GM12874 (cell line): ENCODE measurements at regions not wholly inside any gene's neighbourhood (a gene's known extent, or its start where the extent isn't known, plus 50 kb on each side); places are given as distances from the start of the nearest gene placed in this dataset.

Source experiments
- CTCF ChIP-seq: IDR thresholded peaks from 2 replicates; pipeline ENCODE4 v1.5.1; 2011; ENCODE audit warnings: low read depth, mild to moderate bottlenecking, control low read depth, low read length, moderate library complexity; ENCODE audit not compliant: insufficient read depth

GRCh38 chr13:66048888-66049287, 1181.2 kb downstream of the PCDH9 start:
- TF ChIP-seq CTCF = no peak

DNA sequence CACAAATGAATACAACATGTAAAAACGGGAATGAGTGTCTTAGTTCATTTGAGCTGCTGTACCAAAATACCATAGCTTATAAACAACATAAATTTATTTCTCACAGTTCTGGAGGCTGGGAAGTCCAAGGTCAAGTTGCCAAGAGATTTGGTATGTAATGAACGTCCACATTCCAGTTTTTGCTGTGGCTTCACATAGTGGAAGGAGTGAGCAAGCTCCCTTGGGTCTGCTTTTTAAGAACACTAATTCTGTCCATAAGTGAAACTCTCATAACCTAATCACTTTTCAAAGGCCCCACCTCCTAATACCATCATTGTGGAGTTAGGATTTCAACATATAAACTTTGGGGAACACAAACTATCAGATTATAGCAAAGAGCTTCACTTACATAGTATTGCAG, 1189.6 kb downstream of the PCDH9 start:
- TF ChIP-seq CTCF = no peak

GRCh38 chr13:66037096-66037495, 1193.0 kb downstream of the PCDH9 start:
- TF ChIP-seq CTCF = no peak

DNA sequence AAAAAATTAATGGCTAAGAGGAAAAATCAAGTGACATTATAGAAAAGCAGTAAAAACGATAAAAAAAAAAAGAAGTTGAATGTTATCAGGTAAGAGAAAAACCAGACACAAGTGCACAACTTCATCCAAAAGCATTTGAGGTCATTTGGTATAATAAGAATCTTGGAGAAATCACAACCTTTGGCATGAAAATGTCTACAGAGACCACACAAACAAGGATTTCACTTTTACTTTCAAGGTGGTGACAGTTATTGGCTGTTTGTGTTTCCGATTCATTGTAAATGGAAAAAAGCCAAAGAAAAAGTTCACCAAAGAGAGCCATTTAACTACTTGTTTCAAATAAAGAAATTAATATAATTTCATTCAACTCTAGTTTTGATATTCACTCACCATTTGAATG, 1193.5 kb downstream of the PCDH9 start:
- no peak for TF ChIP-seq CTCF

DNA sequence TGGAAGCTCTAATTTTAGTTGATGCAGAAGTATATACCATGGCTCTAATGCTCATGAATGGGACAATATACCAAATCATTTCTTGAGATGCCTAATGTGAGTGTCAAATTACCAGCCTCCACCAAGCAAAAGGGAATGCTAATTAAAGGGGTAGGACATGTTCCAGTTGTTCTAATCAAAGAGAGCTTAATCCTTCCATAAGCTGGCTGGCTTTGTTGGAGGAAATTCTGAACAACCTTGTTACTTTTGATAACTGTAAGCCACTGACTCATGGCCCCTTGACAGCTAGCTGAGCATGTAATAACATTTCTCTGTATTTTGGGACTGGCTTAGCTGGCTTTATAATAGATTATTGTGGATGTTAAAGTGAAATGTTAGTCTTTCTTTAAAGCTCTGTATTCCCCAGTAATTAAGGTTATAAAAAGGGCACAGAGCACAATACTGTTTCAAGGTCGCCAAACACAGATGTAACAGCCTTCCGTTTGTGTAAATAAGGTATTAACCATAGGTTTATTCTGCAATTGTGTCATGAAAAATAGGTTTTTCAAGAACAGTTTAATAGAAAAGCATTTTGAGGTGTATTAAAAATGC, 1194.0 kb downstream of the PCDH9 start:
- TF ChIP-seq CTCF = no peak

GRCh38 chr13:66033924-66034323, 1196.2 kb downstream of the PCDH9 start:
- TF ChIP-seq CTCF = no peak

- no peak for TF ChIP-seq CTCF
These were observed 1208.3 kb downstream of the PCDH9 start for GRCh38 chr13:66021846-66022245.
